A673 (cell line): ENCODE measurements at regions not wholly inside any gene's neighbourhood (a gene's known extent, or its start where the extent isn't known, plus 50 kb on each side); places are given as distances from the start of the nearest gene placed in this dataset.

Experiments
- BruUV-seq: library from RNA; stranded (reverse); fragments of 400-500 nt; replicated peaks from 2 replicates; lab custom pipeline; 2021; lab: Mats Ljungman, UMichigan
- CTCF ChIA-PET: fragments of 300-600 bp; sonication (Branson Sonifier 250); formaldehyde crosslinking; loops from one replicate; lab custom pipeline; 2022; ENCODE audit warnings: antibody characterized with exemption; lab: Charles Lee
- POLR2A ChIA-PET: fragments of 300-600 bp; sonication (Branson Sonifier 250); formaldehyde crosslinking; loops from one replicate; lab custom pipeline; 2022; ENCODE audit warnings: antibody characterized with exemption; ENCODE audit not compliant: low non-redundant PET; lab: Charles Lee
- DNase-seq: peaks from one replicate; pipeline ENCODE4 v3.0.0-alpha.2; 2015; ENCODE audit warnings: low spot score
- H3K27ac ChIP-seq: fragments of 200-600 bp; sonication (generic); 2 replicates; pipeline ENCODE4 v1.5.1; 2016; ENCODE audit warnings: mixed run types, low read depth, mild to moderate bottlenecking, mixed read lengths, antibody characterized with exemption, low read length; ENCODE audit not compliant: poor library complexity, severe bottlenecking
- H3K27me3 ChIP-seq: fragments of 200-600 bp; sonication (generic); replicated peaks from 2 replicates; pipeline ENCODE4 v1.6.1; 2017; ENCODE audit warnings: mixed run types, low read depth, mild to moderate bottlenecking, mixed read lengths, antibody characterized with exemption, low read length; ENCODE audit not compliant: insufficient read depth, poor library complexity
- H3K36me3 ChIP-seq: fragments of 200-600 bp; sonication (generic); 2 replicates; pipeline ENCODE4 v1.6.1; 2016; ENCODE audit warnings: mixed run types, mild to moderate bottlenecking, mixed read lengths, antibody characterized with exemption, low read length; ENCODE audit not compliant: insufficient read depth, poor library complexity, severe bottlenecking
- H3K4me1 ChIP-seq: fragments of 200-600 bp; sonication (generic); 2 replicates; pipeline ENCODE4 v1.6.1; 2017; ENCODE audit warnings: mixed run types, mild to moderate bottlenecking, mixed read lengths, antibody characterized with exemption, low read length; ENCODE audit not compliant: insufficient read depth, poor library complexity, severe bottlenecking
- H3K4me3 ChIP-seq: fragments of 200-600 bp; sonication (generic); 2 replicates; pipeline ENCODE4 v1.5.1; 2016; ENCODE audit warnings: low read depth, mixed run types, mild to moderate bottlenecking, mixed read lengths, low read length; ENCODE audit not compliant: poor library complexity, severe bottlenecking
- H3K9me3 ChIP-seq: fragments of 200-600 bp; sonication (generic); 2 replicates; pipeline ENCODE4 v1.6.1; 2016; ENCODE audit warnings: mixed run types, low read depth, mild to moderate bottlenecking, mixed read lengths, antibody characterized with exemption, low read length; ENCODE audit not compliant: poor library complexity, severe bottlenecking
- CTCF ChIP-seq: fragments of 300-800, 200-600 bp; sonication (generic); conservative IDR thresholded peaks from 2 replicates; pipeline ENCODE4 v1.5.1; 2017; ENCODE audit warnings: low read depth, mild to moderate bottlenecking, antibody characterized with exemption, low read length, moderate library complexity, mixed read lengths
- EZH2 ChIP-seq: fragments of 200-600 bp; sonication (generic); IDR thresholded peaks from 2 replicates; pipeline ENCODE4 v1.6.1; 2017; ENCODE audit warnings: borderline replicate concordance, low read depth, mild to moderate bottlenecking, mixed read lengths, antibody characterized with exemption, low read length; ENCODE audit not compliant: poor library complexity, severe bottlenecking
- intact Hi-C: fragments of 100-400 bp; cut with micrococcal nuclease; formaldehyde crosslinking; loops from one replicate; pipeline ENCODE4 v1.10.0; 2022; ENCODE audit not compliant: unreplicated experiment

- H3K27me3 ChIP-seq = no peaks in the 10 kb centered on the region
These were observed 1185.1 kb upstream of the C9orf72 start for GRCh38 chr9:28758341-28758740.

GRCh38 chr9:28758971-28759370, 1185.7 kb upstream of the C9orf72 start:
- intact Hi-C loops = no loop called here
- no peaks in the 10 kb centered on the region for H3K36me3 ChIP-seq
- POLR2A ChIA-PET = no interaction called here
- no TSS peak for BruUV-seq
- no peak for TF ChIP-seq EZH2
- TF ChIP-seq CTCF = no peak
- no peaks in the 10 kb centered on the region for H3K9me3 ChIP-seq
- H3K27ac ChIP-seq = no peak overlapping the region
- H3K4me1 ChIP-seq = no peaks in the 10 kb centered on the region
- H3K4me3 ChIP-seq = no peak overlapping the region
- DNase-seq = no peak
- CTCF ChIA-PET = no interaction called here
- H3K27me3 ChIP-seq = no peaks in the 10 kb centered on the region

More at GRCh38 chr9:28758341-28758740, 1185.1 kb upstream of the C9orf72 start:
- intact Hi-C loops = no loop called here
- H3K9me3 ChIP-seq = no peaks in the 10 kb centered on the region
- TF ChIP-seq EZH2 = no peak
- no peak for TF ChIP-seq CTCF
- H3K27ac ChIP-seq = no peak overlapping the region
- H3K36me3 ChIP-seq = no peaks in the 10 kb centered on the region
- no TSS peak for BruUV-seq
- DNase-seq = no peak
- CTCF ChIA-PET = no interaction called here
- no peak overlapping the region for H3K4me3 ChIP-seq
- no peaks in the 10 kb centered on the region for H3K4me1 ChIP-seq
- POLR2A ChIA-PET = no interaction called here

GRCh38 chr9:28762167-28762566, 1188.9 kb upstream of the C9orf72 start:
- CTCF ChIA-PET = no interaction called here

More at GRCh38 chr9:28762167-28762566, 1188.9 kb upstream of the C9orf72 start:
- Histone ChIP-seq H3K27ac (no peak overlapping the region), H3K36me3 (no peaks in the 10 kb centered on the region), H3K27me3 (no peaks in the 10 kb centered on the region), H3K4me3 (no peak overlapping the region), H3K4me1 (no peaks in the 10 kb centered on the region), H3K9me3 (peaks cover 8% of the 10 kb centered on the region)
- TF ChIP-seq CTCF (no peak), EZH2 (no peak)
- no peak for DNase-seq
- no TSS peak for BruUV-seq
- POLR2A ChIA-PET = no interaction called here
- intact Hi-C loops = no loop called here
